GM12878 (cell line): ENCODE measurements at regions not wholly inside any gene's neighbourhood (a gene's known extent, or its start where the extent isn't known, plus 50 kb on each side); places are given as distances from the start of the nearest gene placed in this dataset.

Experiments
- ATAC-seq: fragments of 200-7000 bp; cut with Tn5 transposase; 3 replicates; pipeline ENCODE4 v1.9.1; 2020; ENCODE audit warnings: mild to moderate bottlenecking, moderate library complexity
- BruUV-seq: library from RNA; stranded (reverse); fragments of 400-500 nt; replicated peaks from 2 replicates; lab custom pipeline; 2021; lab: Mats Ljungman, UMichigan
- CTCF ChIA-PET: fragments of 300-600 bp; sonication (Branson Sonifier 250); formaldehyde crosslinking; extraction: SDS; loops from one replicate; lab custom pipeline; 2021; ENCODE audit warnings: inconsistent platforms; lab: Yijun Ruan, JAX
- POLR2A ChIA-PET: fragments of 350-600 bp; formaldehyde crosslinking; extraction: SDS; loops from one replicate; lab custom pipeline; 2021; ENCODE audit warnings: inconsistent platforms; lab: Charles Lee
- RAD21 ChIA-PET: fragments of 300-600 bp; sonication (Branson Sonifier 250); formaldehyde crosslinking; loops from one replicate; lab custom pipeline; 2023; ENCODE audit warnings: antibody characterized with exemption; ENCODE audit not compliant: unreplicated experiment; lab: Charles Lee
- SMC1A ChIA-PET: fragments of 300-600 bp; sonication (Branson Sonifier 250); formaldehyde crosslinking; loops from one replicate; lab custom pipeline; 2023; ENCODE audit not compliant: unreplicated experiment, uncharacterized antibody; lab: Charles Lee
- DNase-seq: peaks from one replicate; pipeline ENCODE4 v3.0.0-alpha.2; 2011; ENCODE audit warnings: low read depth, low spot score
- FAIRE-seq: peaks from 3 replicates; lab custom pipeline; 2011; peaks lifted over from hg19 to GRCh38; lab: Jason Lieb, UNC
- H2AFZ ChIP-seq: 2 replicates; pipeline ENCODE4 v1.6.0; 2011; ENCODE audit warnings: low read depth, low read length, control low read depth; ENCODE audit not compliant: control insufficient read depth
- H3K27ac ChIP-seq: 2 replicates; pipeline ENCODE4 v1.5.1; 2011; ENCODE audit warnings: control low read depth; ENCODE audit not compliant: control insufficient read depth, insufficient read depth
- H3K27me3 ChIP-seq, 2 experiments: replicated peaks in 1 of 2; 2 replicates each; pipeline versions ENCODE4 v1.6.0 to v1.6.1; 2011; ENCODE audit warnings: low read length in 1 of 2; ENCODE audit not compliant: control insufficient read depth in 2 of 2, insufficient read depth in 2 of 2
- H3K36me3 ChIP-seq, 2 experiments: 2 replicates each; pipeline ENCODE4 v1.5.1; 2011; ENCODE audit warnings: low read length in 1 of 2; ENCODE audit not compliant: control insufficient read depth in 2 of 2, insufficient read depth in 2 of 2
- H3K4me1 ChIP-seq: 2 replicates; pipeline ENCODE4 v1.6.1; 2011; ENCODE audit warnings: mild to moderate bottlenecking, low read length, moderate library complexity, mixed read lengths; ENCODE audit not compliant: control insufficient read depth, insufficient read depth
- H3K4me2 ChIP-seq: 2 replicates; pipeline ENCODE4 v1.6.0; 2011; ENCODE audit warnings: control low read depth; ENCODE audit not compliant: control insufficient read depth, insufficient read depth
- H3K4me3 ChIP-seq: fragments of 200-600 bp; sonication (generic); 2 replicates; pipeline ENCODE4 v1.5.1; 2016
- H3K79me2 ChIP-seq: 2 replicates; pipeline ENCODE4 v1.6.0; 2011; ENCODE audit warnings: low read length; ENCODE audit not compliant: control insufficient read depth, insufficient read depth
- H3K9ac ChIP-seq: 2 replicates; pipeline ENCODE4 v1.8.0; 2011; ENCODE audit warnings: low read length, control low read depth, mixed read lengths; ENCODE audit not compliant: control insufficient read depth, insufficient read depth
- H3K9me3 ChIP-seq: replicated peaks from 3 replicates; pipeline ENCODE4 v1.5.1; 2011; ENCODE audit warnings: mild to moderate bottlenecking, low read length; ENCODE audit not compliant: control insufficient read depth, insufficient read depth
- H4K20me1 ChIP-seq: 2 replicates; pipeline ENCODE4 v1.6.0; 2011; ENCODE audit not compliant: control insufficient read depth, insufficient read depth
- BCL11A ChIP-seq: IDR thresholded peaks from 2 replicates; pipeline ENCODE4 v1.6.1; 2011; ENCODE audit warnings: low read depth, low read length
- BRCA1 ChIP-seq: IDR thresholded peaks from 2 replicates; pipeline ENCODE4 v1.6.1; 2011; ENCODE audit warnings: low read depth, low read length, improper control_type of control experiment
- FOXK2 ChIP-seq: fragments of 450-650 bp; IDR thresholded peaks from 2 replicates; pipeline ENCODE4 v1.6.1; 2017; ENCODE audit warnings: mild to moderate bottlenecking, moderate library complexity
- GATAD2B ChIP-seq: fragments of 450-650 bp; conservative IDR thresholded peaks from 2 replicates; pipeline ENCODE4 v1.6.1; 2017; ENCODE audit warnings: low read depth, mild to moderate bottlenecking, moderate library complexity
- HCFC1 ChIP-seq: fragments of 150-350 bp; IDR thresholded peaks from 2 replicates; pipeline ENCODE4 v1.6.1; 2014; ENCODE audit warnings: low read length
- HDAC6 ChIP-seq: fragments of 200-600 bp; sonication (generic); IDR thresholded peaks from one replicate; pipeline ENCODE4 v1.8.0; 2017; ENCODE audit warnings: antibody characterized with exemption; ENCODE audit not compliant: unreplicated experiment
- POLR2AphosphoS2 ChIP-seq: IDR thresholded peaks from 2 replicates; pipeline ENCODE4 v1.6.1; 2011; ENCODE audit warnings: low read depth, mild to moderate bottlenecking, low read length, improper control_type of control experiment, moderate library complexity
- RAD51 ChIP-seq: fragments of 450-650 bp; IDR thresholded peaks from 2 replicates; pipeline ENCODE4 v1.6.1; 2016; ENCODE audit warnings: moderate library complexity, mild to moderate bottlenecking, inconsistent platforms
- SRF ChIP-seq, 2 experiments: IDR thresholded peaks; 2 replicates each; pipeline ENCODE4 v1.6.1; 2011; ENCODE audit warnings: low read depth in 2 of 2, low read length in 2 of 2, mild to moderate bottlenecking in 1 of 2, moderate library complexity in 1 of 2
- ZNF384 ChIP-seq: IDR thresholded peaks from 2 replicates; pipeline ENCODE4 v1.6.1; 2012; ENCODE audit warnings: low read depth, mild to moderate bottlenecking, low read length, improper control_type of control experiment, borderline replicate concordance
- WGBS: methylation state at CpG from one replicate; pipeline ENCODE4 v1.1.6; 2016; ENCODE audit warnings: low lambda C conversion rate; ENCODE audit not compliant: insufficient replicate concordance, insufficient coverage; ENCODE audit errors: missing lambda C conversion rate; 5-methylcytosine and 5-hydroxymethylcytosine counted together
- in situ Hi-C: fragments of 300-500 bp; cut with MboI; formaldehyde crosslinking; loops from 9 replicates; pipeline ENCODE4 v1.14.3; 2018; ENCODE audit warnings: mixed read lengths
- intact Hi-C: fragments of 100-400 bp; cut with micrococcal nuclease; formaldehyde crosslinking; loops from one replicate; pipeline ENCODE4 v1.14.2; 2022; ENCODE audit not compliant: unreplicated experiment
- TF ChIP-seq, protein P1 (sequence below), 3 experiments: IDR thresholded peaks in 2 of 3; conservative IDR thresholded peaks in 1 of 3; 2 replicates each; pipeline ENCODE4 v1.5.1; 2011; ENCODE audit warnings: low read depth in 3 of 3, low read length in 3 of 3, mild to moderate bottlenecking in 3 of 3, control low read depth in 2 of 3, moderate library complexity in 2 of 3, inconsistent platforms in 1 of 3, mixed read lengths in 1 of 3; ENCODE audit not compliant: control insufficient read depth in 2 of 3, insufficient read depth in 1 of 3; ENCODE audit errors: extremely low read depth in 1 of 3
- TF ChIP-seq, protein P2 (sequence below): fragments of 450-650 bp; IDR thresholded peaks from 2 replicates; pipeline ENCODE4 v1.6.1; 2014; ENCODE audit warnings: mild to moderate bottlenecking
- TF ChIP-seq, protein P3 (sequence below): fragments of 450-650 bp; IDR thresholded peaks from 2 replicates; pipeline ENCODE4 v1.6.1; 2016; ENCODE audit warnings: mild to moderate bottlenecking
- TF ChIP-seq, protein P4 (sequence below): IDR thresholded peaks from 2 replicates; pipeline ENCODE4 v1.6.1; 2012; ENCODE audit warnings: low read depth, low read length, improper control_type of control experiment
- TF ChIP-seq, protein P5 (sequence below): IDR thresholded peaks from 2 replicates; pipeline ENCODE4 v1.6.1; 2012; ENCODE audit warnings: low read length, inconsistent platforms

DNA sequence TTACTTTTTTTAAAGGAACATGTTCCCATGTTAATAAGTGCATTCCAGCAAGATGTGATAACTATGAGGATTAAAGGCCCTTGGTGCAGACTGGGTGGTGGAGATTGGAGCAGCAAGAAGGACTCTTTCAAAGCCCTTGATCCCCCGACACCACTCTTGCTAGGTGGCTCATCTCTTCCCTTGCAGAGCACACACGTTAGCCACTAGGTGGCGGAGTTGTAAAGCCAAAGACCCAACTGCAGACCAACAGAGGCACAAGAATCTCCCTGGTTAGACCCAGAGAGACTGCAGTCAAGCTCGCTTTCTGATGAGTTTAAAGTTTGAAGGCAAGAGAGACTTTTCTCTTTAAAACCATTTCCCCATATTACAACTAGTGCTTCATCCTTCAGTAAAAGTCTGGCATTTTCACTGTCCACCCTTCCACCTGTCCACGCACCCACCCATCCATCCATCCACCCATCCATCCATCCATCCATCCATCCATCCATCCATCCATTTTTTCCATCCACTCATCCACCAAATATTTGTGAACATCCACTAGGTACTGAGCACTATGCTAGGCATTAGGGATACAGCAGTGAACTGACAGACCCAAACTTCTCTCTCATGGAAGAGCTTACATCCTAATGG, 226.9 kb downstream of the MSX2 start (continued):
- no peak for TF ChIP-seq BRCA1
- TF ChIP-seq, protein P1, sequence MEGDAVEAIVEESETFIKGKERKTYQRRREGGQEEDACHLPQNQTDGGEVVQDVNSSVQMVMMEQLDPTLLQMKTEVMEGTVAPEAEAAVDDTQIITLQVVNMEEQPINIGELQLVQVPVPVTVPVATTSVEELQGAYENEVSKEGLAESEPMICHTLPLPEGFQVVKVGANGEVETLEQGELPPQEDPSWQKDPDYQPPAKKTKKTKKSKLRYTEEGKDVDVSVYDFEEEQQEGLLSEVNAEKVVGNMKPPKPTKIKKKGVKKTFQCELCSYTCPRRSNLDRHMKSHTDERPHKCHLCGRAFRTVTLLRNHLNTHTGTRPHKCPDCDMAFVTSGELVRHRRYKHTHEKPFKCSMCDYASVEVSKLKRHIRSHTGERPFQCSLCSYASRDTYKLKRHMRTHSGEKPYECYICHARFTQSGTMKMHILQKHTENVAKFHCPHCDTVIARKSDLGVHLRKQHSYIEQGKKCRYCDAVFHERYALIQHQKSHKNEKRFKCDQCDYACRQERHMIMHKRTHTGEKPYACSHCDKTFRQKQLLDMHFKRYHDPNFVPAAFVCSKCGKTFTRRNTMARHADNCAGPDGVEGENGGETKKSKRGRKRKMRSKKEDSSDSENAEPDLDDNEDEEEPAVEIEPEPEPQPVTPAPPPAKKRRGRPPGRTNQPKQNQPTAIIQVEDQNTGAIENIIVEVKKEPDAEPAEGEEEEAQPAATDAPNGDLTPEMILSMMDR (IDR thresholded peaks at IDR 0.05 in 2 of 3, conservative IDR thresholded peaks at IDR 0.05 in 1 of 3; ENCODE audit: control insufficient read depth in 2 of 3, extremely low read depth in 1 of 3, insufficient read depth in 1 of 3, low read depth in 3 of 3, low read length in 3 of 3), result peak; percentile 84 to 86 (median 85)

DNA sequence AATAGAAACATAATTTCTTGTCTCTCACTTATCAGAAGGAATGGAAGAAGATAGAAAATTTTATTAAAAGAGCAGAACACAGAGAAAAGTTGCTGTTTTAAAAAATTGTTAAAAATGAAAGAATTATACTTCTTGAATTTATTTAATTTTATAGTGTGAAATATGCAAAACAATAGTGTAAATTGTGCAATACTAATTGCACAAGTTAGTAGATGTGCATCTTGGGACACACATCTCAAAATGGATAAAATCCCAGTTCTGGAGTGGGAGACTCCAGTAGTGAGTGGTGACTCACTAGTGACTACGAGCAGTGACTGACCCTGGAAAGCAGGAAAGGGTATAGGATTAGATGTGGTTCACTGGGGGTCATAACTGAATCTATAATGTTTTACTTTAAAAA, 223.2 kb downstream of the MSX2 start:
- ChIA-PET SMC1A (no interaction called here), CTCF (interaction anchor here (1.4 kb wide), 1 partner anchor 9 kb away, joined by 6 read pairs; no protein-coding TSS in a partner anchor), RAD21 (no interaction called here)
- Histone ChIP-seq H3K36me3 (no peaks in the 10 kb centered on the region), H2AFZ (no peak overlapping the region), H3K4me1 (no peaks in the 10 kb centered on the region), H3K4me2 (no peak overlapping the region), H4K20me1 (no peaks in the 10 kb centered on the region), H3K9me3 (no peaks in the 10 kb centered on the region), H3K27me3 (no peaks in the 10 kb centered on the region)
- no peak for FAIRE-seq
- BruUV-seq, result no TSS peak
- 5% methylated on average over 1 of the region's 1 CpG for WGBS
- intact Hi-C loops, result no loop called here
- TF ChIP-seq FOXK2, result no peak
- no peak for TF ChIP-seq POLR2AphosphoS2
- no peak for TF ChIP-seq RAD51
- TF ChIP-seq BCL11A, result no peak
- TF ChIP-seq, protein P2, sequence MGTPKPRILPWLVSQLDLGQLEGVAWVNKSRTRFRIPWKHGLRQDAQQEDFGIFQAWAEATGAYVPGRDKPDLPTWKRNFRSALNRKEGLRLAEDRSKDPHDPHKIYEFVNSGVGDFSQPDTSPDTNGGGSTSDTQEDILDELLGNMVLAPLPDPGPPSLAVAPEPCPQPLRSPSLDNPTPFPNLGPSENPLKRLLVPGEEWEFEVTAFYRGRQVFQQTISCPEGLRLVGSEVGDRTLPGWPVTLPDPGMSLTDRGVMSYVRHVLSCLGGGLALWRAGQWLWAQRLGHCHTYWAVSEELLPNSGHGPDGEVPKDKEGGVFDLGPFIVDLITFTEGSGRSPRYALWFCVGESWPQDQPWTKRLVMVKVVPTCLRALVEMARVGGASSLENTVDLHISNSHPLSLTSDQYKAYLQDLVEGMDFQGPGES, result no peak
- TF ChIP-seq HCFC1, result no peak
- no peak for TF ChIP-seq GATAD2B
- no peak for TF ChIP-seq HDAC6
- TF ChIP-seq ZNF384, result no peak
- TF ChIP-seq, protein P3, sequence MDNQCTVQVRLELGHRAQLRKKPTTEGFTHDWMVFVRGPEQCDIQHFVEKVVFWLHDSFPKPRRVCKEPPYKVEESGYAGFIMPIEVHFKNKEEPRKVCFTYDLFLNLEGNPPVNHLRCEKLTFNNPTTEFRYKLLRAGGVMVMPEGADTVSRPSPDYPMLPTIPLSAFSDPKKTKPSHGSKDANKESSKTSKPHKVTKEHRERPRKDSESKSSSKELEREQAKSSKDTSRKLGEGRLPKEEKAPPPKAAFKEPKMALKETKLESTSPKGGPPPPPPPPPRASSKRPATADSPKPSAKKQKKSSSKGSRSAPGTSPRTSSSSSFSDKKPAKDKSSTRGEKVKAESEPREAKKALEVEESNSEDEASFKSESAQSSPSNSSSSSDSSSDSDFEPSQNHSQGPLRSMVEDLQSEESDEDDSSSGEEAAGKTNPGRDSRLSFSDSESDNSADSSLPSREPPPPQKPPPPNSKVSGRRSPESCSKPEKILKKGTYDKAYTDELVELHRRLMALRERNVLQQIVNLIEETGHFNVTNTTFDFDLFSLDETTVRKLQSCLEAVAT, result no peak
- no peak for TF ChIP-seq SRF (IDR thresholded peaks at IDR 0.05; ENCODE audit: low read depth in 2 of 2, low read length in 2 of 2)
- TF ChIP-seq, protein P4, sequence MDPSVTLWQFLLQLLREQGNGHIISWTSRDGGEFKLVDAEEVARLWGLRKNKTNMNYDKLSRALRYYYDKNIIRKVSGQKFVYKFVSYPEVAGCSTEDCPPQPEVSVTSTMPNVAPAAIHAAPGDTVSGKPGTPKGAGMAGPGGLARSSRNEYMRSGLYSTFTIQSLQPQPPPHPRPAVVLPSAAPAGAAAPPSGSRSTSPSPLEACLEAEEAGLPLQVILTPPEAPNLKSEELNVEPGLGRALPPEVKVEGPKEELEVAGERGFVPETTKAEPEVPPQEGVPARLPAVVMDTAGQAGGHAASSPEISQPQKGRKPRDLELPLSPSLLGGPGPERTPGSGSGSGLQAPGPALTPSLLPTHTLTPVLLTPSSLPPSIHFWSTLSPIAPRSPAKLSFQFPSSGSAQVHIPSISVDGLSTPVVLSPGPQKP, result no peak
- TF ChIP-seq, protein P5, sequence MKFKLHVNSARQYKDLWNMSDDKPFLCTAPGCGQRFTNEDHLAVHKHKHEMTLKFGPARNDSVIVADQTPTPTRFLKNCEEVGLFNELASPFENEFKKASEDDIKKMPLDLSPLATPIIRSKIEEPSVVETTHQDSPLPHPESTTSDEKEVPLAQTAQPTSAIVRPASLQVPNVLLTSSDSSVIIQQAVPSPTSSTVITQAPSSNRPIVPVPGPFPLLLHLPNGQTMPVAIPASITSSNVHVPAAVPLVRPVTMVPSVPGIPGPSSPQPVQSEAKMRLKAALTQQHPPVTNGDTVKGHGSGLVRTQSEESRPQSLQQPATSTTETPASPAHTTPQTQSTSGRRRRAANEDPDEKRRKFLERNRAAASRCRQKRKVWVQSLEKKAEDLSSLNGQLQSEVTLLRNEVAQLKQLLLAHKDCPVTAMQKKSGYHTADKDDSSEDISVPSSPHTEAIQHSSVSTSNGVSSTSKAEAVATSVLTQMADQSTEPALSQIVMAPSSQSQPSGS, result no peak
- TF ChIP-seq, all 136 proteins: peak for 0
- H3K79me2 ChIP-seq, result no peaks in the 10 kb centered on the region
- in situ Hi-C loops, result loop anchor here (25.0 kb wide), 1 partner anchor 535 kb away; no protein-coding TSS in a partner anchor
- H3K9ac ChIP-seq, result no peak overlapping the region
- no peak overlapping the region for H3K27ac ChIP-seq
- POLR2A ChIA-PET, result no interaction called here
- DNase-seq, result no peak
- H3K4me3 ChIP-seq, result no peak overlapping the region
- ATAC-seq, result no peak
